NT2/D1 (cell line): ENCODE measurements at regions not wholly inside any gene's neighbourhood (a gene's known extent, or its start where the extent isn't known, plus 50 kb on each side); places are given as distances from the start of the nearest gene placed in this dataset.

ENCODE experiments used
- SUZ12 ChIP-seq: IDR thresholded peaks from 2 replicates; pipeline ENCODE4 v1.6.1; 2011; ENCODE audit not compliant: insufficient read length, insufficient read depth; ENCODE audit errors: extremely low read depth
- YY1 ChIP-seq: IDR thresholded peaks from 2 replicates; pipeline ENCODE4 v1.6.1; 2011; ENCODE audit not compliant: insufficient read length, insufficient read depth
- ZNF274 ChIP-seq: IDR thresholded peaks from 2 replicates; pipeline ENCODE4 v1.6.1; 2011; ENCODE audit warnings: mild to moderate bottlenecking, low read depth, low read length

DNA sequence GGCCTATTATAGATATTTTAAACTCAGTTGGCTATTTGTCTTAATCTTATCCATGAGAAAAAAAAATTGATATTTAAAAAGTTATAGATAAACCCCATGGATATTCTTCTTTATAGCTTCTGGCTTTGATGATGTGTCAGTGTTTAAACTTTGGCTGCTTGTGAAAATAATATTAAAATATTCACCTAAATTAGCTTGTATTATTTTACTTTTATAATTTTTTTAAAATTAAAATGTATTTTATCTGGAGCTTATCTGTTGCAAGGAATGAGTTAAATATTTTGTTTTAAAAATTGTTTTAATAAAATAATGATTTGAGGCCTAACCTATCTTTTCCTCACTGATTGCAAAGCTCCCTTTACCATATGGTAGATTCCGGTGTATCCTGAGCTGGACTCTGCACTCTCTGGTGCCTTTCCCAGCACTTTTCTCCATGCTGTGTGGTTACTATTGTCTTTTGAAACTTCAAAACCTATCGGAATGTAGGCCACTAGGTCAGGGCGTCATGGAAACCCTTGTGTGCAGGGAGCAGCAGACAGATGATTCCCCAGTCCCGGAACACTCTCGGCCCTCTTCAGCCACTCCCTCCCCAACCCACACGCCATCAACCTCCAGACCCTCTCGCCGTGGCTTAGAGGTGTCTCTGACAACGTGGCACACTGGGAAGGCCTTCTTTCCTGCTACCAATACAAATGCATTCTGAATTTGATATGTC, 252.3 kb upstream of the ATP10A start:
- TF ChIP-seq ZNF274 (no peak), YY1 (no peak), SUZ12 (no peak)
